ENCODE measurements at regions not wholly inside any gene's neighbourhood (a gene's known extent, or its start where the extent isn't known, plus 50 kb on each side); places are given as distances from the start of the nearest gene placed in this dataset.

GRCh38 chr4:156228676-156229075 is 275.0 kb upstream of the CTSO start:
- H3K4me1 ChIP-seq, result no peaks in the 10 kb centered on the region
- H3K4me3 ChIP-seq, result no peak overlapping the region
- no peak for DNase-seq
- H3K27ac ChIP-seq, result no peak overlapping the region
- peaks cover 0 to 6% (median 0%) of the 10 kb centered on the region in 8 donors for H3K9me3 ChIP-seq
- TF ChIP-seq POLR2A (IDR thresholded peaks at IDR 0.05) (no peak), POLR2AphosphoS5 (IDR thresholded peaks at IDR 0.05) (no peak), CTCF (IDR thresholded peaks at IDR 0.05 in 8 of 11, conservative IDR thresholded peaks at IDR 0.05 in 3 of 11) (no peak)
- H3K27me3 ChIP-seq (replicated peaks in 1 of 7), result no peaks in the 10 kb centered on the region
- 57 to 94% (median 83%) methylated on average over 3 of the region's 3 CpGs for WGBS, 5 donors
- no peaks in the 10 kb centered on the region for H3K36me3 ChIP-seq
- intact Hi-C loops (cut with DNase I; ENCODE audit: low total_unique reads), result no loop called here

DNA sequence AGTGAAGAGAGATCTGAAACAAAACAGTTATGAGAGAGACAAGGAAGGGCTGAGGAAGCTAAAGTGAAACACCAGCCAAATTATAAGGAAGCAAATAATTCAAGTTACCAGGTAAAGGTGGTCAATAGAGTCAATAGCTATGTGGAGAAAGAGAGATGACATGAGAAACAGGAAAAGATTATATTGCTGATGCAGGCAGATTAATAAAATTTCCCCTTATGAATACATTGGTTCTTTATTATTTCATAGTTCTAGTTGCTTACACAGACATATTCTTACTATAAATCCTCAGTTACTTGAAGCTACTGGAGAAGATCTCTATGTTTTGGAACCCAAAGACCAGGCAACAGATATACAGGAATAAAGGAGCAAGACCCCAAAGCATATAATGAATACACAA is 273.7 kb upstream of the CTSO start:
- Histone ChIP-seq H3K4me1 (no peaks in the 10 kb centered on the region), H3K4me3 (no peak overlapping the region), H3K36me3 (no peaks in the 10 kb centered on the region), H3K27me3 (replicated peaks in 1 of 7) (no peaks in the 10 kb centered on the region), H3K9me3 (no peaks in the 10 kb centered on the region), H3K27ac (no peak overlapping the region)
- TF ChIP-seq POLR2AphosphoS5 (IDR thresholded peaks at IDR 0.05) (no peak), POLR2A (IDR thresholded peaks at IDR 0.05) (no peak), CTCF (IDR thresholded peaks at IDR 0.05 in 8 of 11, conservative IDR thresholded peaks at IDR 0.05 in 3 of 11) (no peak)
- intact Hi-C loops (cut with DNase I; ENCODE audit: low total_unique reads), result no loop called here
- no peak for DNase-seq

- no peaks in the 10 kb centered on the region for H3K36me3 ChIP-seq
These were observed 270.3 kb upstream of the CTSO start for GRCh38 chr4:156223985-156224384.

GRCh38 chr4:156217236-156217635 is 263.6 kb upstream of the CTSO start:
- 61 to 86% (median 72%) methylated on average over 1 of the region's 1 CpG for WGBS, 5 donors
- DNase-seq, result no peak
- Histone ChIP-seq H3K36me3 (no peaks in the 10 kb centered on the region), H3K9me3 (peaks cover 0 to 18% (median 7%) of the 10 kb centered on the region in 8 donors), H3K4me1 (no peaks in the 10 kb centered on the region), H3K4me3 (no peak overlapping the region), H3K27me3 (replicated peaks in 1 of 7) (no peaks in the 10 kb centered on the region), H3K27ac (no peak overlapping the region)
- TF ChIP-seq POLR2AphosphoS5 (IDR thresholded peaks at IDR 0.05) (no peak), POLR2A (IDR thresholded peaks at IDR 0.05) (no peak), CTCF (IDR thresholded peaks at IDR 0.05 in 8 of 11, conservative IDR thresholded peaks at IDR 0.05 in 3 of 11) (no peak)
- intact Hi-C loops (cut with DNase I; ENCODE audit: low total_unique reads), result no loop called here

More at GRCh38 chr4:156223985-156224384, 270.3 kb upstream of the CTSO start:
- H3K4me3 ChIP-seq, result no peak overlapping the region
- peaks cover 0 to 10% (median under 1%) of the 10 kb centered on the region in 8 donors for H3K9me3 ChIP-seq
- H3K4me1 ChIP-seq, result no peaks in the 10 kb centered on the region
- intact Hi-C loops (cut with DNase I; ENCODE audit: low total_unique reads), result no loop called here
- WGBS, 5 donors, result 75 to 86% (median 79%) methylated on average over 2 of the region's 2 CpGs
- H3K27ac ChIP-seq, result no peak overlapping the region
- no peaks in the 10 kb centered on the region for H3K27me3 ChIP-seq (replicated peaks in 1 of 7)
- no peak for DNase-seq
- TF ChIP-seq POLR2AphosphoS5 (IDR thresholded peaks at IDR 0.05) (no peak), POLR2A (IDR thresholded peaks at IDR 0.05) (no peak), CTCF (IDR thresholded peaks at IDR 0.05 in 8 of 11, conservative IDR thresholded peaks at IDR 0.05 in 3 of 11) (no peak)

All from spleen (tissue), 11 donors.